SW480 (cell line): ENCODE measurements at regions not wholly inside any gene's neighbourhood (a gene's known extent, or its start where the extent isn't known, plus 50 kb on each side); places are given as distances from the start of the nearest gene placed in this dataset.
"Not testable (repeated sequence)": the region's sequence is repeated elsewhere in the genome, so short reads cannot be mapped to it uniquely, and the experiment has no call there.

ENCODE experiments used
- DNase-seq: peaks from one replicate; pipeline ENCODE4 v3.0.0-alpha.2; 2016; ENCODE audit warnings: low spot score

- no peak for DNase-seq
Measured at GRCh38 chr22:35475545-35475944, 65.1 kb upstream of the RASD2 start.

DNA sequence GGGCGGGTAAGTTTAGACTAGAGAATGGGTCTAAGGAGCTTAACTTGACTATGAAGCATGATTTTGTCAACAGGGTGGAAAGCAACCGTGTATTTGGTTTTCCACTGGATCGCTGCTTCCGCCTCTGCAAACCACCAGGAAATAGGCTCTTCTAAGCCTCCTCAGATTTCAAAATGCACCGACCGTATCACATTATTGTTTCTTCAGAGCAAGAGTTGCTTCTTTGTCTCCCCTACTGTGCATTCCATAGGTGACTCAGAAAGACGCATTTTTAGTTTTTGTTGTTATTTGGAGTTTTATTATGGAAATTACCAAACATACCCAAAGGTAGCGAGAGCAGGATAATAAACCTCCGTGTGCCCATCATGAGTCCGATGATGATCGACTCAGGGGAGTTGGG is 64.3 kb upstream of the RASD2 start:
- peak; percentile 17 for DNase-seq

DNA sequence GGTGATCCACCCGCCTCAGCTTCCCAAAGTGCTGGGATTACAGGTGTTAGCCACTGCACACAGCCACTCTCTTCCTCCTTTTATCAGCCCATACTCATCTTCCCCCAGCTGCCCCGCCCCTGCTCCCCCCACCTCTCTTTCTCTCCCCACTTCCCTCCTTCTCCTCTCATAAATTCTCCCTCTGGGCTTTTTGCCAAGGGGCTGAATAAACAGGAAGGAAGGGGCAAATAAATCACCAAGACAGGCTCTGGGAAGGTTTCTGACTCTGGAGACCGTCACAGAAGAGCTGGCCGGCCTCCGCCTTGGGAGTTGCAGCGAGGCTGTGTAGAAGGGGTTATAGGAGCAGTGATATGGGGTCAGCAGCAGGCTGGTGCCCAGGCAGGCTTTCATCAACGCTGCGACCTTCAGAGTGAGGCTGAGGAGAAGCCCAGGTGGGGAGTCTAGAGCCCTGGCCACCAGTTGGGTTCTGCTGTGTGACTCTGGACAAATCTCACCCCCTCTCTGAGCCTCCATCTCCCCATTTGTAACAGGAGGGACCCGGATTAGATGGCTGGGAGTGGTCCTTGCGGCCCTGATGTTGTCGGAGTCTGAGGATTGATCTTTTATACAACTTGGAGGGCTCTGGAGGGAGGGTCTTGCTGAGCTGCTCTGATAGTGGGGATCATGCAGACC is 62.6 kb upstream of the RASD2 start:
- DNase-seq: peak; percentile 50

DNA sequence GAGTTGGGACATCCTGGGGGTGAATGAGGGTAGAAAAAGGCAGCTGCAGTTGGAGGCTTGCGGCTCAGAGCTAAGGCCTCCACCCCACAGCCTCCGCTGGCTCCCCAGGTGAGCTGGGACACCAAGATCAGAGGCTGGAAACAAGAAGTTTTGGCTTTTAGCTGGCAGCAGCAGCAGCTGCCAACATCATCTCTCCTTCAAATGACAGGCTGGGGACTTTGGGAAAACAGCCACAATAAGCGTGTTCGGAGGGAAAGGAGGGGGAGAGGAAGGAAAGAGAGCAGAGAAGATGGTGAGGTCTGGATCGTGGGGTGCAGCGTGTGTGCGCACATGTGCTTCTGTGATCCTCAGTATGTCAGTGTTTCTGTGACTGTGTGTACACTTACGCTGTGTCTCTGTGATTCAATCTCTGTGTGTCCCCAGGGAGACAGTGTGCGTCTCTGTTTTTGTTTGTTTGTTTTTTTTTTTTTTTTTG is 62.0 kb upstream of the RASD2 start:
- no peak for DNase-seq

DNA sequence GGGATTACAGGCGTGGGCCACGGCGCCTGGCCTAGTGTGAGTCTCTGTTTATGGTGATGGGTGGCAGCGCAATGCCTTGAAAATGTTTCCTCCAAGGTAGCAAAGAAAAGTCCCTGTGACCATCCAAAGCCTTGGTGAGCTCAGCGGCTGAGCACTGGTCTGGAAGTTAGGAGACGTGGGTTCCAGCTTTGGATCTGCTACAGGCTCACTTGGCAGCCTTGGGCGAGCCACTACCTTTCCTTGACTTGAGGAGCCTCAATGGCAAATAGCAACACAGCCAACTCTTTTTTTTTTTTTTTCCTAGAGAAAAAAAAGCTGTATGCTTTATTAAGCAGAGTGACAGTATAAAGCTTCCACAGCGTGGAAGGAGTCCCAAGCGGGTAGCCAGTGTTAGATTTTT is 61.3 kb upstream of the RASD2 start:
- DNase-seq: no peak

DNA sequence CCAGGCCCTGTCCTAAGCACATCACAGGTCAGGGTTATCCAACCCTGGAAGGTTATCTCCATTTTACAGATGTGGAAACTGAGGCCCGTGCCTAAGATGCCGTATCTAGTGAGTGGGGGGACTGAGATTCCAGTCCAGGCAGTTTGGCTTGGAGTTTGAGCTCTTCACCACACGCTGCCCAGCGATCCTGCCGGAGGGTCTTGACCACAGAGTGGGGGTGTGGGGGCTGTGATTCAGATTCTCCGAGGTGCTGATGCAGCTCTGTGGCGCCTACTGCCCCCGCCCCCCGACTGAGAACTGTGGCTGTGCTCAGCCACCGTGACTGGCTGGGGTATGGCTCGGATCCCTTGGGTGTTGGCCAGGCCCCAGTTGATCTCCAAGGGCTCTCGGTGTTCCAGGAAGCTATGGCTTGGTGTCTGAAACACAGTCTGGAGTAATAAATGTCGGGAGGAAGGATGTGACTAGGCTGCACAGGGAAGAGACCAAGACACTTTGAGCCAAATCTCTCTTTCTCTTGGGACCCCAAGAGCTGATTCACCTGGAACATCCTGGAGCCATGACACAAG is 60.6 kb upstream of the RASD2 start:
- DNase-seq: no peak

DNA sequence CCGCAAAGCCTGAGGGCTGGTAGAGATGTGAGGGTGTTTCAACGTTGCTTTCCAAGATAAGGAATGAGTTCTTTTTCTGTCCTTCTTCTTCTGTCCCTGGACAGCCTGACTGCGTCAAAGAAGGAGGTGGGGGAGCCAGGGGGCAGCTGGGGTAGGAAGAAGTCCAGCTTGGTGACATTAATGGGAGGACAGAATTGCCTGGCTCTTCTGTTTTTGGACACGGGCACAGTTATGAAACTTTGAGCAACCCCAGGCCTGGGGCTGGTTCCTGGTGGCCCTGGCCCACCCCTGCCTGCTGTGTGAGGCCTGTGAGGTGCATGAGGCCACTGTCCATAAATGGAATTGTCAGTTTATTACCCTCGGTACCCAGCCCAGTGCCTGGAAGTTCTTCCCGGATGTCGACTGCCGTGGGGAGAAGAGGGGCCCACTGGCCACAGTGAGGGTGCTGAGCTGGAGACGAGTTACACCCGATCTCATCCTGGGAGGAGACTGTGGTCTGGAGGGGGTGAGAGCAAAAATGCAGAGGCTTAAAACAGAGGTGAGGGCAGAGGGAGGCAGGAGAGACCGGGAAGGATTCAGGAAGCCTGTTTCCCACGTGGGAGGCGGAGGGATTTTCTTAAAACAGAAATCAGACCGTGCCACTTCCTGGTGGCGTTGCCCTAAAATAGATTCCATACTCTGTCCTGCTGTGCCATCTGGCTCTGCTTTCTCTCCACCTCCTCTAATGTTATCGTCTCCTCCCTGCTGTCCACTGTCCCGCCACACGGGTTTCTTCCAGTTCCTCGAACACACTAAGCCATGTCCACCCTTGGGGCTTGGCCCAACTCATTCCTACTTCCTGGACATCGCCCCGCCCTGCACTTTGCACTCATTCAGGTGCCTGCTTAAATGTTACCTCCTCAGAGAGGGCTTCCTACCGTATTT is 59.7 kb upstream of the RASD2 start:
- DNase-seq: no peak

DNA sequence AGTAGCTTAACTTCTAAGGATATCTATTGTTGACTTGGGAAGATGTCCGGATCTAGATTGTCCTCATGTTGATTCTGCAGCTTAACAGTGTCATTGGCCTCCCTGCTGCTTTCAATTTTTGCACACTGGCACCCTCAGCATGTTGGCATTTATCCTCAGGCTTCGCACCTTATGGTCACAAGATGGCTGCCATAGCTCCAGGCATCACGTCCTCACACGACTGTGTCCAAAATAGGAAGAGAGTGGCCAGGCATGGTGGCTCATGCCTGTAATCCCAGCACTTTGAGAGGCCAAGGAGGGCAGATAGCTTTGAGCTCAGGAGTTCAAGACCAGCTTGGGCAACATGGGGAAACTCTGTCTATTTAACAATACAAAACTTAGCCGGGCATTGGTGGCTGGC is 58.3 kb upstream of the RASD2 start:
- no peak for DNase-seq

DNA sequence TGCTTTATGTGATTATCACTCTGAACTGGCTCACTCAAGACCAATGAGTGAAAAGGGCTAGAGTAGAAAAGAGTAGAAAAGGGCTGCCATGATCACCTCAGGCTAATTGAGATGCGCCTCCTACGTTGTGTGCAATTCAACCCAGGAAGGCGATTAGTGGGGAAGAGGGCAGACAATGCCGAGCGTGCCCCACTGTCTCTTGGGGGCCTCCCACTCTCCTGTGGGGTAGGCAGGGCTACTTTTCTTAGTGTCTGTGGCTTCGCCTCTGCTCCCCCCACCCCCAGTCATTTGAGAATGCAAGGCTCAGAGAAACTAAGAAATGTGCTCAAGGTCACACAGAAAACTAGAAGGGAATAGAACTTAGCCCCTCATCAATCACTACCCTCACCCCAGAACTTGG is 57.7 kb upstream of the RASD2 start:
- no peak for DNase-seq

GRCh38 chr22:35483730-35484129 is 56.9 kb upstream of the RASD2 start:
- DNase-seq: no peak

- no peak for DNase-seq
Measured at GRCh38 chr22:35484651-35485556, 55.7 kb upstream of the RASD2 start.

GRCh38 chr22:35486116-35486631 is 54.5 kb upstream of the RASD2 start:
- no peak for DNase-seq

DNA sequence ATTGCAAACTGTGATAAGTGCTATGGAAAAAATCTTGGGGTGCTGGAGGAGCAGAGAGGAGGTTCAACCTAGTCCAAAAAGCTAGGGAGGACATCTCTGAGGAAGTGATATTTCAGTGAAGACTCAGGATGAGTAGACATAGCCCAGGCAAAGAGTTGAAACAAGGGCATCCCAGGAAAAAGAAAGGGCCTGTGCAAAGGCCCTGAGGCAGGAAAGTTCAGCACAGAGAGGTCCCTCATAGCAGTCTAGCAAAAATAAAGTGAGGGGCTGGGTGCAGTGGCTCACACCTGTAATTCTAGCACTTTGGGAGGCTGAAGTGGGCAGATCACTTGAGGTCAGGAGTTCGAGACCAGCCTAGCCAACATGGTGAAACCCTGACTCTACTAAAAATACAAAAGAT is 53.0 kb upstream of the RASD2 start:
- DNase-seq: not testable (repeated sequence)

- no peak for DNase-seq
Measured at GRCh38 chr22:35488513-35488912, 52.1 kb upstream of the RASD2 start.

- DNase-seq: no peak
Measured at GRCh38 chr22:35489239-35489638, 51.4 kb upstream of the RASD2 start.
